ENCODE measurements at regions not wholly inside any gene's neighbourhood (a gene's known extent, or its start where the extent isn't known, plus 50 kb on each side); places are given as distances from the start of the nearest gene placed in this dataset.

GRCh38 chr7:131212114-131212513 lies 115.6 kb upstream of the MKLN1 start:
- dilution Hi-C loops (cut with MboI; ENCODE audit: extremely low pct_ligation_motif_present, low sequenced_read_pairs) (no loop called here), intact Hi-C loops (cut with micrococcal nuclease) (no loop called here)
- Histone ChIP-seq H3K4me1 (ENCODE audit: control insufficient read depth, extremely low read depth, insufficient read depth, low read length) (no peaks in the 10 kb centered on the region), H3K9me1 (replicated peaks; ENCODE audit: control insufficient read depth, extremely low read depth, insufficient read depth, low read length) (no peaks in the 10 kb centered on the region), H3K36me3 (ENCODE audit: control insufficient read depth in 2 of 2, extremely low read depth in 1 of 2, insufficient read depth in 2 of 2, low read length in 2 of 2) (no peaks in the 10 kb centered on the region), H3K79me2 (ENCODE audit: control insufficient read depth, insufficient read depth, low read length) (no peaks in the 10 kb centered on the region), H2AFZ (ENCODE audit: low read depth, low read length) (no peak overlapping the region), H3K27me3 (ENCODE audit: control insufficient read depth in 2 of 2, insufficient read depth in 2 of 2, low read length in 2 of 2) (peaks cover 0 to 1% of the 10 kb centered on the region in 2 experiments), H3K4me2 (ENCODE audit: insufficient read depth, low read length) (no peak overlapping the region), H3K9me3 (replicated peaks; ENCODE audit: control insufficient read depth, insufficient read depth, low read length) (no peaks in the 10 kb centered on the region), H3K9ac (replicated peaks; ENCODE audit: extremely low read depth, insufficient read depth, low read length) (no peak overlapping the region), H3K4me3 (replicated peaks in 1 of 3; ENCODE audit: insufficient read depth in 1 of 3, low read depth in 1 of 3, low read length in 3 of 3) (no peak overlapping the region), H4K20me1 (replicated peaks; ENCODE audit: control insufficient read depth, extremely low read depth, insufficient read depth, low read length) (no peaks in the 10 kb centered on the region), H3K27ac (ENCODE audit: insufficient read depth, low read depth, low read length) (no peak overlapping the region)
- no TSS peak for BruUV-seq (replicated peaks)
- ChIA-PET CTCF (interaction anchor here (1.2 kb wide), 1 partner anchor 16 kb away, joined by 5 read pairs; no protein-coding TSS in a partner anchor), POLR2A (interaction anchor here (0.6 kb wide), 1 partner anchor 89 kb away, joined by 7 read pairs; no protein-coding TSS in a partner anchor)
- TF ChIP-seq POLR2AphosphoS5 (IDR thresholded peaks at IDR 0.05; ENCODE audit: insufficient read depth, low read depth, low read length) (no peak), MAX (IDR thresholded peaks at IDR 0.05; ENCODE audit: insufficient read depth, insufficient read length) (no peak), FOS (IDR thresholded peaks at IDR 0.05; ENCODE audit: borderline replicate concordance, insufficient read depth, low read length) (no peak), EZH2 (IDR thresholded peaks at IDR 0.05; ENCODE audit: borderline replicate concordance, low read depth, low read length, severe bottlenecking) (no peak), MYC (IDR thresholded peaks at IDR 0.05; ENCODE audit: low read depth, low read length) (no peak), JUN (IDR thresholded peaks at IDR 0.05; ENCODE audit: borderline replicate concordance, insufficient read depth, insufficient read length, low read depth) (no peak)
- TF ChIP-seq, protein P1, sequence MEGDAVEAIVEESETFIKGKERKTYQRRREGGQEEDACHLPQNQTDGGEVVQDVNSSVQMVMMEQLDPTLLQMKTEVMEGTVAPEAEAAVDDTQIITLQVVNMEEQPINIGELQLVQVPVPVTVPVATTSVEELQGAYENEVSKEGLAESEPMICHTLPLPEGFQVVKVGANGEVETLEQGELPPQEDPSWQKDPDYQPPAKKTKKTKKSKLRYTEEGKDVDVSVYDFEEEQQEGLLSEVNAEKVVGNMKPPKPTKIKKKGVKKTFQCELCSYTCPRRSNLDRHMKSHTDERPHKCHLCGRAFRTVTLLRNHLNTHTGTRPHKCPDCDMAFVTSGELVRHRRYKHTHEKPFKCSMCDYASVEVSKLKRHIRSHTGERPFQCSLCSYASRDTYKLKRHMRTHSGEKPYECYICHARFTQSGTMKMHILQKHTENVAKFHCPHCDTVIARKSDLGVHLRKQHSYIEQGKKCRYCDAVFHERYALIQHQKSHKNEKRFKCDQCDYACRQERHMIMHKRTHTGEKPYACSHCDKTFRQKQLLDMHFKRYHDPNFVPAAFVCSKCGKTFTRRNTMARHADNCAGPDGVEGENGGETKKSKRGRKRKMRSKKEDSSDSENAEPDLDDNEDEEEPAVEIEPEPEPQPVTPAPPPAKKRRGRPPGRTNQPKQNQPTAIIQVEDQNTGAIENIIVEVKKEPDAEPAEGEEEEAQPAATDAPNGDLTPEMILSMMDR (IDR thresholded peaks at IDR 0.05; ENCODE audit: extremely low read depth in 1 of 2, insufficient read depth in 1 of 2, low read depth in 1 of 2, low read length in 2 of 2) = no peak
- peak; percentile 29 for DNase-seq (ENCODE audit: low read depth, low spot score)
- peak; percentile 79 for FAIRE-seq
